ENCODE measurements at regions not wholly inside any gene's neighbourhood (a gene's known extent, or its start where the extent isn't known, plus 50 kb on each side); places are given as distances from the start of the nearest gene placed in this dataset.

DNA sequence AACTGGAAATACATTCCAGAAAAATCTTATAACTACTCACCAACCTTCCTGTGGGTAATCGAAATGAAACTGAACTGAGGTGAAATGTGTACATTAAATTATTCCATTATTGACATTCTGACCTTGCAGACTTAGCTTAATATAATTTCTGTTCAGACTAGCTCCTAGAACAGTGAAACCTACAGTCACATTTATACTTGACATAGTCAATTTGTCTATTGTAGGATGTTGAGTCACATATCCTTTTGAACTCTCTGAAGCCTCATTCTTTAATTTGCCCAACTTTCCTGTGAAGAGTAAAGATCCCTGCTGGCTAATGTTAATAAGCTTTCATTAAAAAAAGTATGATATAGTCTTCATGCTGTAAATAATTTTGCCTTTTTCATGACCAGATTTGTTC is 92.0 kb upstream of the SCEL start:
- TF ChIP-seq, protein P1, sequence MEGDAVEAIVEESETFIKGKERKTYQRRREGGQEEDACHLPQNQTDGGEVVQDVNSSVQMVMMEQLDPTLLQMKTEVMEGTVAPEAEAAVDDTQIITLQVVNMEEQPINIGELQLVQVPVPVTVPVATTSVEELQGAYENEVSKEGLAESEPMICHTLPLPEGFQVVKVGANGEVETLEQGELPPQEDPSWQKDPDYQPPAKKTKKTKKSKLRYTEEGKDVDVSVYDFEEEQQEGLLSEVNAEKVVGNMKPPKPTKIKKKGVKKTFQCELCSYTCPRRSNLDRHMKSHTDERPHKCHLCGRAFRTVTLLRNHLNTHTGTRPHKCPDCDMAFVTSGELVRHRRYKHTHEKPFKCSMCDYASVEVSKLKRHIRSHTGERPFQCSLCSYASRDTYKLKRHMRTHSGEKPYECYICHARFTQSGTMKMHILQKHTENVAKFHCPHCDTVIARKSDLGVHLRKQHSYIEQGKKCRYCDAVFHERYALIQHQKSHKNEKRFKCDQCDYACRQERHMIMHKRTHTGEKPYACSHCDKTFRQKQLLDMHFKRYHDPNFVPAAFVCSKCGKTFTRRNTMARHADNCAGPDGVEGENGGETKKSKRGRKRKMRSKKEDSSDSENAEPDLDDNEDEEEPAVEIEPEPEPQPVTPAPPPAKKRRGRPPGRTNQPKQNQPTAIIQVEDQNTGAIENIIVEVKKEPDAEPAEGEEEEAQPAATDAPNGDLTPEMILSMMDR (IDR thresholded peaks at IDR 0.05) = no peak
- TF ChIP-seq POLR2A (IDR thresholded peaks at IDR 0.05) = no peak

Data from adrenal gland (tissue), 5 donors.